HG03342 (cell line): ENCODE measurements at regions not wholly inside any gene's neighbourhood (a gene's known extent, or its start where the extent isn't known, plus 50 kb on each side); places are given as distances from the start of the nearest gene placed in this dataset.

Experiments
- ATAC-seq: cut with Tn5 transposase; IDR thresholded peaks from one replicate; pipeline ENCODE4 v1.9.1; 2021; ENCODE audit warnings: mild to moderate bottlenecking, moderate library complexity; ENCODE audit not compliant: unreplicated experiment

GRCh38 chr2:41806286-41806685 is 241.5 kb upstream of the PKDCC start:
- no peak for ATAC-seq

DNA sequence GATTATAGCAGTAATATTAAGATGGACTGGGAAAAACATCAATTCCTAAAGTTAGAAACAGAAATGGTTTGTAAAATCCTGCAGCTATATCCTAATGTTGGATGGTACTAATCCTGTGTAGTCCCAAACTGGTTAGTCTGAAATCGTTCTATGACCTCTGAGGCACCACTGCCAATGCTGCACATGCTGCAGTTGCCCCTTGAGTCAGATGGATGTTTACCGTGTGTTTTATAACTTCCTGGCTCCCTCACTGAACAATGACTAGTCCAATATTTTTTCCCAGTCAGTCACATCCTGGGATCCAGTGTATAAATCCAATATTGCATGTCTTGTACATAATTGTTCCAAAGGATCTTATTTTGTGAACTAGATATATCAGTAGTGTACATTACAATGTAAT is 226.7 kb upstream of the PKDCC start:
- ATAC-seq: no peak

GRCh38 chr2:41826921-41827320 is 220.9 kb upstream of the PKDCC start:
- ATAC-seq: no peak

DNA sequence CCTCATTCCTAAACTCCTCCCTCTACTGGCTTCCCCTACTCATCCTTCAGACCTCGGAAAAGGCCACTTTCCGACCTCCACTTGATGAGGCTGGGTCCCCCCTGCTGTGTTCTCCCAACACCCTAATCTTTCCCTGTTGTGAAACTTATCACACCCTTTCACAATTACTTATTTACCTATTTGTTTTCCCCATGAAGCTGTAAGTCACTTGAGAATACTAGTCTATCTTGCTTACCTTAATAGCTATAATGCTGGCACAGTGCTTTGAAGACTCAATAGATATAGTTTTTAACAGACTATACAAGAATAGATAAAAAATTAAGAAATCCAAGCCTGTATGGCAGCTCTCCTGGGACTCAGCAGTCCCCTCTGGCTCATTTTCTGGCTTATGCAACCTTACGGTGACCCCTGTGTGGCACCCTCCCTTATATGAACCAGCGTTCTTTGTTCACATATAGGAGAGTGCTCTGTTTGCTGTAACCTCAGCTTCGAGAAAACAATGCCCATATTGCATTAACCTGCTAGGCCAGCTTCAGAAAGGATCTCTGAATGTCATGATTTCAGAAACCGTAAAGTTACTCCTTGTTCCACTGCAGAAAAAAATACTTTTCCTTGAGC is 220.4 kb upstream of the PKDCC start:
- no peak for ATAC-seq

DNA sequence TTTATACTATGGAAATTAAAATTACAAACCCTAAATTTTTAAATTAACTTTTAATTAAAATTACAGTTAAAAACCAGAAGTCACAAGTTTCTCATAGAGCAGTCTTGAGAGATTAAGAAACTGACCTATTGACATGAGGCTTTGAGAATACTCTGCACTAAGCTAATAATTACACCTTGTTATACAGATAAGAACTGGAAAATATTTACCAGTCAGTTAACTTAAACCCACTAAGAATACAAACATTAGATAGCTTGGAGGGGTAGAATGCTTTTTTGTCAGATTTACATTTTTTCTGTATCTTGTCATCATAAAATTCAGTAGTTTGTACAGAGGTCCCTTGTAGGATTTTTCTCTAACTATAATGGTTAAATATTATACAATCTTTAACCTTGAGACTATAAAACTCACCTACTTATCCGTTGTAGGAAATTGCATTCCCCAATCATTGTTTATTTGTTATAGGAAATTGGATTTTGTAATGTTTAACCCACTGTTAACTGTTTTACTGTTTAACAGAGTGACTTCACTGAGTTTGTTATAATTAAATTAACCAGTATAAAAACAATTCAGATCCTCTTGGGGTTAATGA is 219.7 kb upstream of the PKDCC start:
- ATAC-seq: no peak

DNA sequence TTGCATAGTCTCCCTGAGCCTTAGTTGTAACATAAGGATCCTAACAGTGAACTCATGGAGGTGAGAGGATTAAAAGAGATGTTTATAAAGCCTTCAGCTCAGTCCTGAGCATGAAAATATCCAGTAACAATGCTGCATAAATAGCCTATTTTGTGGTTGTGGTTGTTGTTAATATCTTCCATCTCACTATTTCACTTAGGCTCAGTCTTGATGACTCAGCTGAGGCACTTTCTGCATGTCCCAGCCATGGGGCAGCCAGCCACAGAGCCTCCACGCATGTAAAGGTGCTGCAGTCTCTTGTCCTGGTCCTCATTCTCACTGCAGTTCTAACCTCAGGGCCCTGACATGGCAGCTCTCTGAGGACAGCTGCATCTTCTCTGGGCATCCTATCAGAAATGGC is 218.8 kb upstream of the PKDCC start:
- no peak for ATAC-seq

DNA sequence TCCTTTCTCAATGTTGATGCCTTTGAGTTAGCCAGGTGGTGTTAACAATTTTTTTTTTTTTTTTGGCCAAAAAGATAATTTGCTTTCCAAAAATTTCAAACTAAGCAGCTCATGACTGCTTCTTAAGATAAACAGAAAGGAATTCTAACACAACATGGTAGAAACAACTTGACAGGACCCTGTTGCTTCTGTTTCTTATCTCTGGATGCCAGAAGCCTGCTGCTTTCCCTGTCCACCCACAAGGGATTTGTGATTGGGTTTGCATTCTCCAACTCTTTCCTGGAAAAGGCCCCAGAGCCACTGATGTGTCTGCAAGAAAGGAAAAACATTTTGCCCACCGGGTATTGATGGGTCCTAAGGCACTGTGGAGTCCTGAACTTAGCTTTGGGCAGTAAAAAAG is 217.2 kb upstream of the PKDCC start:
- ATAC-seq: no peak

- no peak for ATAC-seq
Observed at GRCh38 chr2:41832218-41832617, 215.6 kb upstream of the PKDCC start.

- ATAC-seq: no peak
Observed at GRCh38 chr2:41835401-41835800, 212.4 kb upstream of the PKDCC start.

- ATAC-seq: no peak
Observed at GRCh38 chr2:41836948-41837347, 210.9 kb upstream of the PKDCC start.

- ATAC-seq: no peak
Observed at GRCh38 chr2:41837610-41838009, 210.2 kb upstream of the PKDCC start.

GRCh38 chr2:41840702-41841551 is 206.9 kb upstream of the PKDCC start:
- peak; percentile 100 for ATAC-seq

DNA sequence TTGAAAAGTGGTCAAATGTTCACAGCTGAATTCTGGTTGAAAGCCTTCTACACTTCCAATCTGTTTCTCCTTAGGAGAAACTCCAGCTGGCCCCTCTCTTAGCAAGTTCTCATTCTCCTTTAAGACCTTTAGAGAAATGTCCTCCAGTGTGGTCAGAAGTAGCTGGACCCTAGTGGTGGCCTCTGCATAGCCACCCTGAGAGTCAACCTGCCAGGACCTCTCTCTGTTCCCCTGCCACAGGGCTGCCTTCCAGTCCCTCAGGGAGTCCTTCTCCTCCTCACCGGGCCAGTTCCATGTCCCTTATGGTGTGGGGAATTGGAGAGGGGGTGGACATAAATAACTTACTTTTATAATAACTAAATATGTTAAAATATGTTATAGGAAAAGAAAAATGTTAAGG is 200.9 kb upstream of the PKDCC start:
- ATAC-seq: no peak

- ATAC-seq: no peak
Observed at GRCh38 chr2:41847744-41848441, 199.9 kb upstream of the PKDCC start.

- no peak for ATAC-seq
Observed at GRCh38 chr2:41851554-41851953, 196.3 kb upstream of the PKDCC start.

GRCh38 chr2:41853427-41854191 is 194.2 kb upstream of the PKDCC start:
- no peak for ATAC-seq

DNA sequence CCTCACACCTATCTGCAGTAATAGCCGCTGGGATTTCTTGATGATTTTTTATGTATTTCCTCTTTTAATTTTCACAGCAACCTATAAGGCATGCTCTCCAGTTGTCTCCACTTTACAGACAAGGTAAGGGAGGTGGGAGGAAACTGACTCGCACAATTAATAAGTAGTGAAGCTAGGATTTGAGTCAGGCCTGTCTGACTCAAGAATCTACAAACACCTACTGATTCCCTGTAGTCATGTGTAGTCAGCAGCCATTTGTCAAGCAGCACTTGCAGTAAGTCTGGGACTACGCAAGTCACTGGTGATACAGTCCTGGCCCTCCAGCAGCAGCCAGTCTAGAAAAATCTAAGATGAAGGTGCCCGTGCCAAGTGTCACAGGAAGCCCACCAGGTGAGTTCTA is 193.6 kb upstream of the PKDCC start:
- no peak for ATAC-seq

DNA sequence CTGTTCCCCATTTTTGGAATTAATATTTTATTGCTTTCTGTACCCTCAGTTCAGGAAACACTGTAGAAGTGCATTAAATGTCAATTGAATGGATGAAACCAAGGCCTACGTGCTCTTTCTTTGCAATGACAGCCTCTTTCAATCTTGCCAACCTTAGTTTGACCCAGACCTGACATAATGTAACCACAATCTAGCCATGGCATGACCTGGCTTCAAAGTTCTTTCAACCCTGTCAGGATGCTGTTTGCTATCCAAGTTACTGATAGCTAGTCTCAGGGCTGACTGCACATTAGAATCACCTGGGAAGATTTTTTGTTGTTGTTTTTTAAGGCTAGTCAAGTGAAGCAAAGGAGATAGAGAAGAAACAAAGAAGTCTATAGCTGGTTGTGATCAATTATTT is 190.9 kb upstream of the PKDCC start:
- no peak for ATAC-seq

GRCh38 chr2:41859615-41860514 is 188.0 kb upstream of the PKDCC start:
- ATAC-seq: no peak

DNA sequence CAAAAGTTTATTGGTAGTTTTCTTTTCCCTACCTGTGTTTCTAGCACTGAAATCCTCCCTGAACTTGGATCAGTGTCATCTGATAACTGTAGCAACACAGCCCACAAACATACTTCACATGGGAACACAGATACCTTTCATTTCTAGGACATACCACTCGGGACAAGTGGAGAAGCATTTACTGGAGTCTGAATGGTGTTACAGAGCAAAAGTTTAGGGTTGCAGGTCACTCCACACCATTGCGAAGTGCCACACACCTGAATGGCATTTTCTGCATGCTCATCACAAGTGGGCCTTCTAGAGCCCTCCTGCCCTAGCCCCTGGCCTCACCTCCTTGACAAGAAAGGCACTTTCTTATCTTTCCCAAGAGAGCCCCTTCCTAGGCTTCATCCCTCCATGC is 184.8 kb upstream of the PKDCC start:
- no peak for ATAC-seq
